Skeletal muscle satellite cell (primary cell): ENCODE measurements at regions not wholly inside any gene's neighbourhood (a gene's known extent, or its start where the extent isn't known, plus 50 kb on each side); places are given as distances from the start of the nearest gene placed in this dataset.
A peak's percentile ranks its signal among the peaks of the same experiment; 100 is the strongest.

ENCODE experiments used
- H3K27me3 ChIP-seq: 2 replicates; pipeline ENCODE4 v1.7.0; 2013; ENCODE audit warnings: low read length; ENCODE audit not compliant: control insufficient read depth, insufficient read depth
- H3K36me3 ChIP-seq: 2 replicates; pipeline ENCODE4 v1.7.0; 2013; ENCODE audit warnings: mild to moderate bottlenecking, control low read depth, low read length; ENCODE audit not compliant: insufficient read depth
- H3K4me1 ChIP-seq: 2 replicates; pipeline ENCODE4 v1.7.0; 2013; ENCODE audit warnings: low read length; ENCODE audit not compliant: control insufficient read depth, insufficient read depth
- H3K4me2 ChIP-seq: 2 replicates; pipeline ENCODE4 v1.7.0; 2013; ENCODE audit warnings: mild to moderate bottlenecking, low read length
- H3K4me3 ChIP-seq: 2 replicates; pipeline ENCODE4 v1.7.0; 2013; ENCODE audit warnings: low read length
- H3K9ac ChIP-seq: 2 replicates; pipeline ENCODE4 v1.7.0; 2013; ENCODE audit warnings: mild to moderate bottlenecking, low read depth, low read length, moderate library complexity
- H3K9me3 ChIP-seq: replicated peaks from 2 replicates; pipeline ENCODE4 v1.7.0; 2013; ENCODE audit warnings: mild to moderate bottlenecking, control low read depth, low read length

DNA sequence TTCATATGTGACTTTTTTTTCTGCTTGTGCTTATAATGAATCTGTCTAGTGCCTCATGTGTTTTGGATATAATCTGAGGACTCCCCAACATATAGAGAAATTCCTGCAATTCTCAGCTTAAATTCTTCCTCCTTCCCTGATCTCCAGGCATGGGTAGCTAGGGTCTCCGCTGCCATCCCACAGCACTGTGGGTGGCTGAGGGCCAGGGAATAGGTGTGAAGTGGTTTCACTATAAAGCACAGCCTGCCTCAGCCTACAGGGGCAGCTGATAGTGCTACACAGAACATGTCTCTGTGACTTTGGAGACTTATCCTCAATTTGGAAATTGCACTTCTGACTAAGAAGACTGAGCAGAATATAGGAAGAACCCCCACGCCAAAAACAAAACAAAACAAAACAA lies 137.3 kb upstream of the NABP1 start:
- H3K4me3 ChIP-seq, result no peak overlapping the region
- H3K4me2 ChIP-seq, result no peak overlapping the region
- H3K9me3 ChIP-seq, result no peaks in the 10 kb centered on the region
- H3K4me1 ChIP-seq, result no peaks in the 10 kb centered on the region
- no peaks in the 10 kb centered on the region for H3K36me3 ChIP-seq
- no peaks in the 10 kb centered on the region for H3K27me3 ChIP-seq
- no peak overlapping the region for H3K9ac ChIP-seq

DNA sequence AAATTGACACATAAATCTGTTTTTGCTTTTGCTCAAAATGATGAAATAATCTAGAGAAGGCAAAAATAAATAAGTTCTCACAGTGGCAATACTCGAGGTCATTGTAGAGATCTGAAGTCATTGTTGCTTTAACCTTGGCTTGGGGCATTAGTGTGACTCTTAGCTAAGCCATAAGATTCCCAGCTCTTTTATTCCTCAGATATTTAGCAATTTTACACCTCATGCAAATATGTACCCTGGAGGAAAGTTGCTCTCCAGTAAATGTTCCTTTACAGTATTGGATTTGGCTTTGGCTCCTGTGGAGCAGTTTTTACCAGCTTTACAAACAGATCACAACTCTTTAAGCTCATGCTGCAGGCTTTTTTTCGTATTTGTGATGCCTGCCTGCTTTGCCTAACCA lies 134.2 kb upstream of the NABP1 start:
- Histone ChIP-seq H3K4me1 (no peaks in the 10 kb centered on the region), H3K4me3 (no peak overlapping the region), H3K36me3 (no peaks in the 10 kb centered on the region), H3K4me2 (no peak overlapping the region), H3K9ac (no peak overlapping the region), H3K9me3 (no peaks in the 10 kb centered on the region), H3K27me3 (no peaks in the 10 kb centered on the region)

DNA sequence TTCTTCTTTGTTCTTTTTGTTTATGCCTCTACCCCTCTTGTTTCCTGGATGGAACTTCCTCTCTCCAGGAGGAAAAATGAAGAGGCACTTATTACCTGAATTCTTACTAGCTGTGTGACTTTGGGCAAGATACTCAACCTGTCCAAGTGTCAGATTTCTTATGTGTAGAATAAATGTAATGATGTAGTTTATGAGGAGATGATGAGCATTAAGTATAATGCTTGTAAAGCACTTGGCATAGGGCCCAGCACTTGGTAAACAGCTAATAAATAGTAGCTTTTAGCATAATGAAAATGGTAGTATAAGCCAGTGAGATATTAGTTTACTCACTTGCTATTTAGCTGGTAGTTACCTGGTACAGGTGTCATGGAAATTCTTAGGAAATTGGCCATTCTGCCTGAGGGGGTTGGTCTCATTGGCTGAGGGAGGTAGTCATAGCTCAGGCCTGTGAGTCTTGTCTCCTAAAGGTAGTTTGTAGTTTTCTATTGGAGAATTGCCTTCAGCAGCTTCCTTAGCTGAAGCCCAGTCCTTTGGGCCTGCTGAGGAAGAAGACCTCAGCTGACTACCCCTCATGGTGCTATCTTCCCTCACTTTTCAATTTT lies 133.4 kb upstream of the NABP1 start:
- Histone ChIP-seq H3K27me3 (no peaks in the 10 kb centered on the region), H3K36me3 (no peaks in the 10 kb centered on the region), H3K4me1 (no peaks in the 10 kb centered on the region), H3K4me3 (no peak overlapping the region), H3K9me3 (no peaks in the 10 kb centered on the region), H3K4me2 (no peak overlapping the region), H3K9ac (no peak overlapping the region)

DNA sequence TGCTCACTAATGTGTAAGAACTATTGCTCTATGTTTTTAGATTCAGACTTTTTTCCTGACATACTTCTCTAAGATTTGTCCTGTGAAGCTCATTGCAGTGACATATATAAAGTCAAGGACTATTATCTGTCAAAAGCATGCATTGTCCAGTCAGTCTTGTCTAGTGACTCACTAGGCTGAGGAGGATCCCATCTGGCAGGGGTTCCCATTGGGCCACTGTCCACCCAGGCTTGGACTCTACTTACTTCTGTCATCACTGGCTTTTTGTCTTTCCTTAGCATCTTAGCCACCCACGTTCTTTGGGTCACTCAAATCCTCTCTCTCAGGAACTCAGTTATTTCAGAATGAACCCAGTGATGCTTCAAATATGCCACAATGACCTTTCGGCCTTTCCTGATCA lies 132.6 kb upstream of the NABP1 start:
- Histone ChIP-seq H3K9ac (no peak overlapping the region), H3K36me3 (no peaks in the 10 kb centered on the region), H3K4me3 (no peak overlapping the region), H3K9me3 (no peaks in the 10 kb centered on the region), H3K4me1 (no peaks in the 10 kb centered on the region), H3K27me3 (peaks cover 2% of the 10 kb centered on the region), H3K4me2 (no peak overlapping the region)

DNA sequence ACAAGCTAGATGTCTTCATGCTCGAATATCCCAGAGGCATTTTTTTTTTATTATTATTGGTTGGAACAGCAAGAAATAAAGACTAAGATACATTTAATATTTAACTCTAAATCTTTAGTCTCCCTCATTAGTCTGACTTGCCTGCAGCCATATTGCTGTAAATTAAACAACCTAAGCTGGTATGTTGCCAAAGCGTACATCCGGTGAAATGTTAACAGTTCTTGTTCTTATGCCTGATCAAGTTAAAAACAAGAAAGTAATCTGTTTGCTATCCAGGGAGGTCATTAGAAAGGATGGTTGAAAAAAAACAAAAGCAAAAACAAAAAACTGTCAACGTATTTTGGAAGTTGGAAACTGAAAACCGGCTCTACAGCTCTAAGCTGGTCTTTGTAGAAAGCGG lies 125.9 kb upstream of the NABP1 start:
- H3K4me3 ChIP-seq, result no peak overlapping the region
- H3K4me2 ChIP-seq, result peak overlapping the region; percentile 17
- H3K4me1 ChIP-seq, result no peaks in the 10 kb centered on the region
- no peaks in the 10 kb centered on the region for H3K36me3 ChIP-seq
- H3K27me3 ChIP-seq, result peaks cover 11% of the 10 kb centered on the region
- no peaks in the 10 kb centered on the region for H3K9me3 ChIP-seq
- no peak overlapping the region for H3K9ac ChIP-seq

DNA sequence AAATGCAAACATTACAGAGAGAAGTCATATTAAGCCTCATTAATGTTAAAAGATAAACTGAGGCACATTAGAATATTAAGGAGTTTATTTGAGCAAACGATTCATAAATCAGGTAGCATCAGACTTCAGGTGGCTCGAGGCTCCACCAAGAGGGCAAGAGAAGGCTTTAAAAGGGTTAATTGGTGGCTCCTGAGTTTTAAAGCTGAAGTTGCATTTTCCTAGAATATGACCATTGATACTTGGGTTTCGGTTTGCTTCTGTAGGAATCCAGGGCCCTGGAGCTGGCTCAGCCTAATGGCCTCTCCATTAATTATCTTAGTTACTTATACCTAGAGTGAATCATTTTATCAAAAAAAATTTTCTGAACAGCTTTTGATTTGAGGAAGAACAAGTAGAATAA lies 123.7 kb upstream of the NABP1 start:
- Histone ChIP-seq H3K4me1 (no peaks in the 10 kb centered on the region), H3K4me3 (no peak overlapping the region)

DNA sequence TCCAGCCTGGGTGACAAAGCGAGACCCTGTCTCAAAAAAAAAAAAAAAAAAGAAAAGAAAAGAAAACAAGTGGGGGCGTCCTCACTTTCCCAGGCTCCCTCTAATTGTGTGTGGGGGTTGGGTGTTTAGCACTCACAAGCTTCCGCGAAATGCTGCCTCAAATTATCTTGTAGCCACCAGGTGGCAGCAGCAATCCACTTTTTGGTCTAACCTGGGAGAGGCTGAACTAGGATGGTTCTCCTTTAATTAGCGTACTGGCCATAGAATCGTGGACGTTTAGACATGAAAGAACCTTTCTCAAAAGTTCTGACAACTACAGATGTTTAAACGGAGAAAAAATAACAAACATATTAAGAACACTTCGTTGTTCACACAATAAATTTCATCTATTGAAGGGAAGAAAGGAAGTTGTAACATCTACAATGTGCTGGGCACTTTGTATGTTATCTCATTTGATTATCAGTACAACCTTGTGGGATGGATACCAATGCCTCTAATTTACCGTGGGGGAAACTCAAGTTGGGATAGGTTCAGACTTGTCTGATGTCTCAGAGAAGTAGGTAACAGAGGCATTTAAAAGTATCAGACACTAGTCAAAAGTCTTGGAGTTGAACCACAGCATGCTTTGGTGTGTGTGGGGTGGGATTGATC lies 122.7 kb upstream of the NABP1 start:
- Histone ChIP-seq H3K9me3 (no peaks in the 10 kb centered on the region), H3K9ac (no peak overlapping the region), H3K4me1 (no peaks in the 10 kb centered on the region), H3K4me3 (no peak overlapping the region), H3K36me3 (no peaks in the 10 kb centered on the region), H3K27me3 (peaks cover 11% of the 10 kb centered on the region), H3K4me2 (peak overlapping the region; percentile 46)

More for the DNA sequence above, 123.7 kb upstream of the NABP1 start:
- Histone ChIP-seq H3K36me3 (no peaks in the 10 kb centered on the region), H3K27me3 (peaks cover 11% of the 10 kb centered on the region), H3K9ac (no peak overlapping the region), H3K4me2 (no peak overlapping the region), H3K9me3 (no peaks in the 10 kb centered on the region)

DNA sequence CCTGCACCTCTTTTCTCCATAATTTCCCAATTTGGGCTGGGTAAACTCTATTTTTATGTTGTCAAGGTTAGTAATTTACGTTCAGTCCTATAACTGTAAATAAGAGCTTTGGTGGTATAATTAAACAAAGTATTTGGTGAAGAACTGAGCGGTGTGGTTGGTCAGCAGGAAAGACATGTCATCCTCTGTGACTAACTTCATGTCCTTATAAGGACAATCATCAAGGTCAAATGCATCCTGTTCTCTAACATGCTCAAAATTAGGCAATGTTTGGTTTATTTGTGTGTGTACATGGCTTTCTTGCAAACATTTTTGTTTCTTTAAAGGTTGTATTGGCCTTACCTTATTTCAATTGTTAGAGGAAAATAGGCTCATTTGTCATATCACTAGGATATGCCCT lies 121.5 kb upstream of the NABP1 start:
- H3K4me1 ChIP-seq, result no peaks in the 10 kb centered on the region
- H3K9ac ChIP-seq, result no peak overlapping the region
- peaks cover 8% of the 10 kb centered on the region for H3K27me3 ChIP-seq
- no peaks in the 10 kb centered on the region for H3K9me3 ChIP-seq
- H3K4me2 ChIP-seq, result no peak overlapping the region
- H3K4me3 ChIP-seq, result no peak overlapping the region
- no peaks in the 10 kb centered on the region for H3K36me3 ChIP-seq

DNA sequence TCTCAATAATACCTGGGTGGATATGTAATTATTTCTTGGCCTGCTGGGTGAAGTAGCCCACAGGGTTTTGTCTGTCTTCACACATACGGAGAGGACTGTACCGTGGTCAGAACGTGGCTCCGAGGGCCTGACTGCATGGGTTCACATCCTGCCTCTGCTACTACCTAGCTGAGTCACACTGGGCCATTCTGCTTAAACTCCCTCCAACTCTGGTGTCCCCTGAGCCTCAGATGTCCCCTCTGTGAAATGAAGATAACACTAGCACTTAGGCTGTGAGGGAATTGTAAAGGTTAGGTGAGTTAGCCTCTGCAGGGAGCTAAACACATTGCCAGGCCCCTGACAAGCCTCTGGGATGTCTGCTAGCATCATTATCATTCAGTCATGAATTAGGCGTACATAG lies 120.1 kb upstream of the NABP1 start:
- Histone ChIP-seq H3K27me3 (peaks cover 12% of the 10 kb centered on the region), H3K9ac (no peak overlapping the region), H3K4me1 (no peaks in the 10 kb centered on the region), H3K4me2 (no peak overlapping the region), H3K9me3 (no peaks in the 10 kb centered on the region), H3K36me3 (no peaks in the 10 kb centered on the region), H3K4me3 (no peak overlapping the region)

DNA sequence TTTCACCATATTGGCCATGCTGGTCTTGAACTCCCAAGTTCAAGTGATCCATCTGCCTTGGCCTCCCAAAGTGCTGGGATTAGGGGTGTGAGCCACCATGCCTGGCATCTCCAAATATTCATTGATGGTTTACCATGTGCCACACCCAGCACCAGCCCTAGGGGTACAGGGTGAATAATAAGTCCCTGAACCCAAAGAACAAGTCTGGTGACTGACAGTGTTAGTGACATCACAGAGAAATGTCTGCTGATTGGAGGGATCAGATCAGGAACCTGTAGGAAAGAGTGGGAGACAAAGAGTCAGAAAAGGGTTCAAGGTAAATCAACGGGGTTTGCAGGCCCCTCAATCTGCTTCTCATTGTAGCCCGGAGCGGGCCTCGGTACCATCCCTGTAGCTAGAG lies 118.4 kb upstream of the NABP1 start:
- Histone ChIP-seq H3K4me3 (no peak overlapping the region), H3K36me3 (no peaks in the 10 kb centered on the region), H3K4me1 (no peaks in the 10 kb centered on the region), H3K27me3 (peaks cover 4% of the 10 kb centered on the region), H3K9me3 (no peaks in the 10 kb centered on the region), H3K9ac (no peak overlapping the region), H3K4me2 (no peak overlapping the region)

DNA sequence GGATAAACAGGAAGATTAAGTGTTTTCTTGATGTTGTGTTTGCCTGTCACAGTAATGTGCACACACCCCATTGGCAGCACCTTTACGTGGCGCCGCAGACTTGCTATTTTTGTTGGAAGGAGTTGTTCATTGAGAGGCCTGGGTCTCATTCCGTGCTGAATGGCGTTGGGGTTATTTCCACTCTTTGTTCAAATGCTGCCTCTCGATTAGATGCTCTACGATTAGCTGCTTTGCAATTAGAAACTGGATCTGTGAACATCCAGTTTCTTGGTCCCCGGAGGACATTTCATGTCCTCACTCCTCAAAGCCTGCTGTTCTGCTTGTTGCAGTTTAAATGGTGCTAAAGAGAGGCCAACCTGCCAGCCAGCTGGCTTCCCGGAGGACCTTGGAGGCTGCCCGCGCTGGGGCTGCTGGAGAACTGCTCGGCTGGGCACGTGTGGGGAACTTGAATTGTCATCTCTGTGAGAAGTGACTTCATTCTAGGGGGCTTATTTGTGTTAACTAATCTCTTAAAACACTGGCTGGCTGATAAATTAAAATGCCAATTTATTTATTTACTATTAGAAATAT lies 117.4 kb upstream of the NABP1 start:
- Histone ChIP-seq H3K4me2 (peak overlapping the region; percentile 52), H3K4me3 (no peak overlapping the region), H3K4me1 (no peaks in the 10 kb centered on the region), H3K9ac (no peak overlapping the region), H3K36me3 (no peaks in the 10 kb centered on the region), H3K9me3 (no peaks in the 10 kb centered on the region), H3K27me3 (peaks cover 4% of the 10 kb centered on the region)

DNA sequence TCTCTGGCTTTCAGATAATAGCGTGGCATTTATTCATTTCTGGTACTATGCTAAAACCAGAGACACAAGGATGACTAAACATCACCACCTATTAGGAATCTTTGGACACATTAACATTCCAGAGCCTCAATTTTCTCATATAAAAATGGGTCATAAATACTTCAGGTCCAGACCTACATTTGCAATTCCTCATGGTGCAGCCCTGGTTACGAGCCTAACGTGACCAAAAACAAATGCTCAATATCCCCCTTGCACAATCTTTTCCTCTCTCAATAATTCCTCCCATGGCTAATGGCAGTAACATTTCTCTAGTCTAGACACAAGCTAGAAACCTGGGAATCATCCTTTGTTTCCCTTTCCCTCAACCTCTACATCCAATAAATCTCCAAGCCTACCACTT lies 112.8 kb upstream of the NABP1 start:
- Histone ChIP-seq H3K9ac (no peak overlapping the region), H3K4me3 (no peak overlapping the region), H3K9me3 (no peaks in the 10 kb centered on the region), H3K27me3 (peaks cover 4% of the 10 kb centered on the region), H3K4me1 (no peaks in the 10 kb centered on the region), H3K4me2 (no peak overlapping the region), H3K36me3 (no peaks in the 10 kb centered on the region)
